ENCODE measurements at regions not wholly inside any gene's neighbourhood (a gene's known extent, or its start where the extent isn't known, plus 50 kb on each side); places are given as distances from the start of the nearest gene placed in this dataset.
A peak's percentile ranks its signal among the peaks of the same experiment; 100 is the strongest.
"Not testable (repeated sequence)": the region's sequence is repeated elsewhere in the genome, so short reads cannot be mapped to it uniquely, and the experiment has no call there.

- no peak for DNase-seq
Observed at GRCh38 chr15:61393524-61393923, 164.4 kb upstream of the RORA start.

- DNase-seq = no peak
Observed at GRCh38 chr15:61390138-61390537, 161.0 kb upstream of the RORA start.

- DNase-seq = no peak
Observed at GRCh38 chr15:61389334-61390028, 160.4 kb upstream of the RORA start.

- no peak for DNase-seq
Observed at GRCh38 chr15:61387675-61388074, 158.6 kb upstream of the RORA start.

GRCh38 chr15:61383421-61383820 is 154.3 kb upstream of the RORA start:
- DNase-seq = no peak

- DNase-seq = no peak
Observed at GRCh38 chr15:61382927-61383326, 153.8 kb upstream of the RORA start.

- DNase-seq = no peak
Observed at GRCh38 chr15:61381501-61381900, 152.4 kb upstream of the RORA start.

- no peak for DNase-seq
Observed at GRCh38 chr15:61380270-61380669, 151.2 kb upstream of the RORA start.

- DNase-seq = no peak
Observed at GRCh38 chr15:61379005-61379404, 149.9 kb upstream of the RORA start.

- DNase-seq = no peak
Observed at GRCh38 chr15:61376961-61377360, 147.9 kb upstream of the RORA start.

- DNase-seq = no peak
Observed at GRCh38 chr15:61376516-61376915, 147.4 kb upstream of the RORA start.

GRCh38 chr15:61374848-61375247 is 145.7 kb upstream of the RORA start:
- no peak for DNase-seq

GRCh38 chr15:61367953-61368352 is 138.9 kb upstream of the RORA start:
- no peak for DNase-seq

- DNase-seq = no peak
Observed at GRCh38 chr15:61364871-61365270, 135.8 kb upstream of the RORA start.

GRCh38 chr15:61362912-61363311 is 133.8 kb upstream of the RORA start:
- not testable (repeated sequence) for DNase-seq

GRCh38 chr15:61344293-61344692 is 115.2 kb upstream of the RORA start:
- DNase-seq = no peak

- DNase-seq = no peak
Observed at GRCh38 chr15:61342390-61342789, 113.3 kb upstream of the RORA start.

- no peak for DNase-seq
Observed at GRCh38 chr15:61339516-61339915, 110.4 kb upstream of the RORA start.

GRCh38 chr15:61337541-61337940 is 108.4 kb upstream of the RORA start:
- DNase-seq = no peak

GRCh38 chr15:61336026-61336638 is 107.0 kb upstream of the RORA start:
- DNase-seq = no peak

GRCh38 chr15:61334714-61335113 is 105.6 kb upstream of the RORA start:
- not testable (repeated sequence) for DNase-seq

- no peak for DNase-seq
Observed at GRCh38 chr15:61331019-61331418, 101.9 kb upstream of the RORA start.

- DNase-seq = peak; percentile 4
Observed at GRCh38 chr15:61327019-61327631, 98.0 kb upstream of the RORA start.

- DNase-seq = no peak
Observed at GRCh38 chr15:61319892-61320291, 90.8 kb upstream of the RORA start.
